AG10803 (cell line): ENCODE measurements at regions not wholly inside any gene's neighbourhood (a gene's known extent, or its start where the extent isn't known, plus 50 kb on each side); places are given as distances from the start of the nearest gene placed in this dataset.

Source experiments
- DNase-seq: peaks from one replicate; pipeline ENCODE4 v3.0.0; 2010; ENCODE audit warnings: low read depth
- H3K4me3 ChIP-seq: 2 replicates; pipeline ENCODE4 v1.5.1; 2011; ENCODE audit warnings: mild to moderate bottlenecking, low read length, control low read depth
- CTCF ChIP-seq: conservative IDR thresholded peaks from 2 replicates; pipeline ENCODE4 v1.5.1; 2011; ENCODE audit warnings: mild to moderate bottlenecking, low read length, control low read depth, inconsistent platforms

GRCh38 chr5:57106661-57107060 lies 67.2 kb upstream of the GPBP1 start:
- TF ChIP-seq CTCF: no peak
- no peak for DNase-seq
- H3K4me3 ChIP-seq: no peak overlapping the region

- DNase-seq: no peak
- no peak overlapping the region for H3K4me3 ChIP-seq
- TF ChIP-seq CTCF: no peak
These were observed 61.9 kb upstream of the GPBP1 start for GRCh38 chr5:57111993-57112392.

DNA sequence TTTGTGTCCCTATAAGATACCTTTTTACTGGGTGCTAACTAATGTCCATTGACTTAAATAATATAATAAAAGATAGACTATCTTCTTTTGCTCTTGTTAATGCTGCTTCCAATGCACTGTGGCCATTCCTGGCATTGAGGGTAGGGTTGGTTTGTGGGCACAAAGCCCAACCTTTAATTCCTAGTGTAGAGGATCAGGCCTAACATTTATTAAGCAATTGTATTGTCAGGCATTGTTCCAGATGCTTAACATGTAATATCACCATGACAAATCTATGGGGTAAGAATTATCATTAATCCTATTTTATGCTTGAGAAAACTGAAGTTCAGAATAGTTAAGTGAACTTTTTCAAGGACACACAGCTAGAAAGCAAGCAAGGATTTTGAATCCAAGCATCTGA lies 60.4 kb upstream of the GPBP1 start:
- no peak overlapping the region for H3K4me3 ChIP-seq
- no peak for TF ChIP-seq CTCF

GRCh38 chr5:57117596-57117995 lies 56.3 kb upstream of the GPBP1 start:
- no peak for DNase-seq
- H3K4me3 ChIP-seq: no peak overlapping the region
- no peak for TF ChIP-seq CTCF

More for the DNA sequence above, 60.4 kb upstream of the GPBP1 start:
- peak; percentile 5 for DNase-seq

DNA sequence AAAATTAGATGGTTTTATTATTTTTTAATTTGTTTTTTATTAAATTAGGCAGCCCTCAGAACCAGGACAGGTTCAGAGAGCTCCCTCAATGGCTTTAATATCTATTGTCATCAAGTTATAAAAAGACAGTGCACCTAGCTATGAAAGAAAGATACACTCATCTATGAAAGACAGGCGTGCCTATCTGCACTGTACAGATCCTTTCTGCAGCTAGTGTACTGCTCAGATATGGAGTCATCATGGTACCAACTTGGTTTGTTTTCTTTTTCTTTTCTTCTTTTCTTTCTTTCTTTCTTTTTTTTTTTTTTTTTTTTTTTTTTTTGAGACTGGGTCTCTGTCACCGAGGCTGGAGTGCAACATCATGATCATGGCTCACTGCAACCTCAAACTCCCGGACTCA lies 54.8 kb upstream of the GPBP1 start:
- TF ChIP-seq CTCF: no peak
- no peak overlapping the region for H3K4me3 ChIP-seq
- no peak for DNase-seq

GRCh38 chr5:57124014-57124413 lies 49.8 kb upstream of the GPBP1 start:
- TF ChIP-seq CTCF: no peak
- H3K4me3 ChIP-seq: no peak overlapping the region
- no peak for DNase-seq
